WI38 (cell line): ENCODE measurements at regions not wholly inside any gene's neighbourhood (a gene's known extent, or its start where the extent isn't known, plus 50 kb on each side); places are given as distances from the start of the nearest gene placed in this dataset.

ENCODE experiments used
- H3K4me3 ChIP-seq: 2 replicates; pipeline ENCODE4 v1.5.1; 2011; ENCODE audit warnings: low read depth, mild to moderate bottlenecking, control low read depth, low read length
- CTCF ChIP-seq: IDR thresholded peaks from 2 replicates; pipeline ENCODE4 v1.5.1; 2012; ENCODE audit warnings: low read depth, mild to moderate bottlenecking, control low read depth, low read length

- TF ChIP-seq CTCF: no peak
- H3K4me3 ChIP-seq: no peak overlapping the region
These were observed 626.1 kb downstream of the TMEM114 start for GRCh38 chr16:7964167-7964566.

GRCh38 chr16:7962091-7962879, 628.0 kb downstream of the TMEM114 start:
- H3K4me3 ChIP-seq: no peak overlapping the region
- TF ChIP-seq CTCF: no peak

- TF ChIP-seq CTCF: no peak
These were observed 624.5 kb downstream of the RBFOX1 start for GRCh38 chr16:7957151-7957550.

GRCh38 chr16:7953360-7953759, 620.7 kb downstream of the RBFOX1 start:
- no peak overlapping the region for H3K4me3 ChIP-seq
- no peak for TF ChIP-seq CTCF

More at GRCh38 chr16:7957151-7957550, 624.5 kb downstream of the RBFOX1 start:
- H3K4me3 ChIP-seq: no peak overlapping the region

GRCh38 chr16:7946142-7946541, 613.5 kb downstream of the RBFOX1 start:
- no peak overlapping the region for H3K4me3 ChIP-seq
- no peak for TF ChIP-seq CTCF

- H3K4me3 ChIP-seq: no peak overlapping the region
- TF ChIP-seq CTCF: no peak
These were observed 605.5 kb downstream of the RBFOX1 start for GRCh38 chr16:7938175-7938574.

GRCh38 chr16:7921345-7921744, 588.7 kb downstream of the RBFOX1 start:
- no peak for TF ChIP-seq CTCF

More at GRCh38 chr16:7921345-7921744, 588.7 kb downstream of the RBFOX1 start:
- H3K4me3 ChIP-seq: no peak overlapping the region
